Parathyroid adenoma (tissue), 2 donors: ENCODE measurements at regions not wholly inside any gene's neighbourhood (a gene's known extent, or its start where the extent isn't known, plus 50 kb on each side); places are given as distances from the start of the nearest gene placed in this dataset.

ENCODE experiments used
- H2AFZ ChIP-seq: fragments of 300-600 bp; sonication (generic); one replicate; pipeline ENCODE4 v1.7.0; 2017; ENCODE audit warnings: antibody characterized with exemption, mild to moderate bottlenecking
- H3K27ac ChIP-seq: fragments of 300-600 bp; sonication (generic); one replicate; pipeline ENCODE4 v1.7.0; 2017
- H3K27me3 ChIP-seq: fragments of 300-600 bp; sonication (generic); one replicate; pipeline ENCODE4 v1.7.0; 2017; ENCODE audit warnings: low read length; ENCODE audit not compliant: control insufficient read depth, insufficient read depth
- H3K36me3 ChIP-seq: fragments of 300-600 bp; sonication (generic); one replicate; pipeline ENCODE4 v1.7.0; 2017; ENCODE audit warnings: low read length; ENCODE audit not compliant: control insufficient read depth, insufficient read depth
- H3K4me1 ChIP-seq: fragments of 300-600 bp; sonication (generic); one replicate; pipeline ENCODE4 v1.7.0; 2017; ENCODE audit warnings: control low read depth
- H3K4me2 ChIP-seq: fragments of 300-600 bp; sonication (generic); one replicate; pipeline ENCODE4 v1.7.0; 2017; ENCODE audit warnings: low read length
- H3K4me3 ChIP-seq: fragments of 300-600 bp; sonication (generic); one replicate; pipeline ENCODE4 v1.7.0; 2017; ENCODE audit warnings: low read depth, low read length
- H3K79me2 ChIP-seq: fragments of 300-600 bp; sonication (generic); one replicate; pipeline ENCODE4 v1.7.0; 2017; ENCODE audit warnings: control low read depth
- H3K9ac ChIP-seq: fragments of 300-600 bp; sonication (generic); one replicate; pipeline ENCODE4 v1.7.0; 2017; ENCODE audit warnings: mild to moderate bottlenecking
- H3K9me3 ChIP-seq: fragments of 300-600 bp; sonication (generic); one replicate; pipeline ENCODE4 v1.7.0; 2017; ENCODE audit warnings: low read length; ENCODE audit not compliant: control insufficient read depth
- CTCF ChIP-seq: fragments of 300-600 bp; sonication (generic); IDR thresholded peaks from one replicate; pipeline ENCODE4 v1.7.0; 2017; ENCODE audit warnings: antibody characterized with exemption, mild to moderate bottlenecking
- donor health status: primary hyperparathyroidism.

GRCh38 chr4:188611143-188611542 is 471.9 kb downstream of the TRIML1 start:
- no peak for TF ChIP-seq CTCF
- Histone ChIP-seq H2AFZ (no peak overlapping the region), H3K27ac (no peak overlapping the region), H3K9ac (no peak overlapping the region), H3K79me2 (no peaks in the 10 kb centered on the region), H3K36me3 (no peaks in the 10 kb centered on the region), H3K9me3 (no peaks in the 10 kb centered on the region), H3K4me1 (no peaks in the 10 kb centered on the region), H3K4me2 (no peak overlapping the region), H3K4me3 (no peak overlapping the region), H3K27me3 (no peaks in the 10 kb centered on the region)

- H3K9ac ChIP-seq: no peak overlapping the region
- no peak overlapping the region for H3K4me3 ChIP-seq
- H3K4me1 ChIP-seq: no peaks in the 10 kb centered on the region
- no peak overlapping the region for H3K4me2 ChIP-seq
- no peaks in the 10 kb centered on the region for H3K36me3 ChIP-seq
- no peak overlapping the region for H3K27ac ChIP-seq
- no peak overlapping the region for H2AFZ ChIP-seq
- no peaks in the 10 kb centered on the region for H3K27me3 ChIP-seq
- TF ChIP-seq CTCF: no peak
- no peaks in the 10 kb centered on the region for H3K9me3 ChIP-seq
- H3K79me2 ChIP-seq: no peaks in the 10 kb centered on the region
Measured at GRCh38 chr4:188612659-188613058, 473.4 kb downstream of the TRIML1 start.

- H2AFZ ChIP-seq: no peak overlapping the region
- no peak overlapping the region for H3K4me3 ChIP-seq
- H3K9me3 ChIP-seq: no peaks in the 10 kb centered on the region
- no peaks in the 10 kb centered on the region for H3K79me2 ChIP-seq
- no peak for TF ChIP-seq CTCF
- no peaks in the 10 kb centered on the region for H3K4me1 ChIP-seq
- H3K27me3 ChIP-seq: no peaks in the 10 kb centered on the region
- no peak overlapping the region for H3K9ac ChIP-seq
- no peak overlapping the region for H3K27ac ChIP-seq
- H3K36me3 ChIP-seq: no peaks in the 10 kb centered on the region
- no peak overlapping the region for H3K4me2 ChIP-seq
Measured at GRCh38 chr4:188613976-188614375, 474.7 kb downstream of the TRIML1 start.

GRCh38 chr4:188619456-188620149 is 480.4 kb downstream of the TRIML1 start:
- H2AFZ ChIP-seq: no peak overlapping the region
- no peaks in the 10 kb centered on the region for H3K79me2 ChIP-seq
- no peaks in the 10 kb centered on the region for H3K9me3 ChIP-seq
- TF ChIP-seq CTCF: no peak
- no peak overlapping the region for H3K27ac ChIP-seq
- H3K9ac ChIP-seq: no peak overlapping the region
- no peaks in the 10 kb centered on the region for H3K36me3 ChIP-seq
- no peak overlapping the region for H3K4me3 ChIP-seq
- no peaks in the 10 kb centered on the region for H3K27me3 ChIP-seq
- no peaks in the 10 kb centered on the region for H3K4me1 ChIP-seq
- H3K4me2 ChIP-seq: no peak overlapping the region

- no peak for TF ChIP-seq CTCF
- Histone ChIP-seq H3K27ac (no peak overlapping the region), H3K79me2 (no peaks in the 10 kb centered on the region), H2AFZ (no peak overlapping the region), H3K9me3 (no peaks in the 10 kb centered on the region), H3K4me1 (no peaks in the 10 kb centered on the region), H3K36me3 (no peaks in the 10 kb centered on the region), H3K4me2 (no peak overlapping the region), H3K27me3 (no peaks in the 10 kb centered on the region), H3K9ac (no peak overlapping the region), H3K4me3 (no peak overlapping the region)
Measured at GRCh38 chr4:188620608-188621007, 481.4 kb downstream of the TRIML1 start.
